HG03139 (cell line): ENCODE measurements at regions not wholly inside any gene's neighbourhood (a gene's known extent, or its start where the extent isn't known, plus 50 kb on each side); places are given as distances from the start of the nearest gene placed in this dataset.

Source experiments
- ATAC-seq: cut with Tn5 transposase; IDR thresholded peaks from one replicate; pipeline ENCODE4 v1.9.1; 2021; ENCODE audit not compliant: unreplicated experiment

DNA sequence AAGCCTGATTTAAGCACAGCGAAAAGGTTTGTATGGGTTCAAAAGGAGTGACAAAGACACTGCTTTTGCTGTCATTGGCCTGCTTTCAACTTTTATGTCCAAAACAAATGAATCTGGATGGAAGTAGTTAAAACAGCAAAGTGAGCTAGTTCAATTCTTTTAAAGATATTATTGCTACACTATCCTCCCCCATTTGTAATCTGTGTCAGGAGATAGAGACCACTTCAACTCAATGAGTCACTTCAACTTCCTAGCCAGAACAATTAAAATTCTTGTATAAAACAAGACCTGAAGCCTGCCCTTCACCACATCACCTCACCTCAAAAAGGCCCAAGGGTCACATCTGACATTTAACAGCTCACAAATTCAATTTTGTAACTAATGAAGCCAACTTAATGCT lies 364.1 kb upstream of the LYPLAL1 start:
- ATAC-seq, result no peak

DNA sequence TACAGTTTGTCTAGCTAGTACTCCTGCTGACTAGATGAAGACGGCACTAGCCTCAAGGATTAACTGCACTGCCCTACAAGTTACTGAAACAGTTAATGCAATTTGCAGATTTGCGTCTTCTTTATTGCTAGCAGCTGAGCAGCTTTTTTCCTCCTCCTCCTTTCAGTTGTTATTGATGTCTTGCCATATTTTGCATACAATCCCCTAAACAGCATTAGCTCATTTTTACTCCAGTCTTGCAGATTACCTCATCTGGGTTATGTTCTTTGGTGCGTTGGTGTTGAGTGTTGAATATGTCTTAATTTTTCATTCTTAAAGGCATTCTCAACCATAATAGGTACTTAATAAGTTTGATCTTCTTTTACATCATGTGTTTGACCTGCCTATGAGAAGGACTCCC lies 363.4 kb upstream of the LYPLAL1 start:
- ATAC-seq, result no peak

DNA sequence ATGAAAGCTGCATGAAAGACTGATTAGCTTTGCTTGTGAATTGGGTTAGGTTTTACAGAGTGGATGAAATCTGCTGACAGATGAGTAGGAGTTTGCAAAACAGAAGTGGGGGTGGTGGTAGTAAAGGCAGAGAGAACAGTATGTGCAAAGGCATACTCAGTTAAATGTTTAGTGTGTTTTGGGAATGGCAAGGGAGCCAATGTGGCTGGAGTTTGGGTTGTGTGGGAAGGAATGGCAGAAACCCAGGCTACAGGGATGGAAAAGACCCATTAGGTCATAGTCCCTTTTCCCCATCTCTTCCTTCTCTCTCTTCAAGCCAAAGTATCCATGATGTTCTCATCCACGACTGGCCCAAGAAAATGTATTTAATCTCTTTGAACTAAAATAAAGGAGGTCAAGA lies 362.2 kb upstream of the LYPLAL1 start:
- ATAC-seq, result no peak

DNA sequence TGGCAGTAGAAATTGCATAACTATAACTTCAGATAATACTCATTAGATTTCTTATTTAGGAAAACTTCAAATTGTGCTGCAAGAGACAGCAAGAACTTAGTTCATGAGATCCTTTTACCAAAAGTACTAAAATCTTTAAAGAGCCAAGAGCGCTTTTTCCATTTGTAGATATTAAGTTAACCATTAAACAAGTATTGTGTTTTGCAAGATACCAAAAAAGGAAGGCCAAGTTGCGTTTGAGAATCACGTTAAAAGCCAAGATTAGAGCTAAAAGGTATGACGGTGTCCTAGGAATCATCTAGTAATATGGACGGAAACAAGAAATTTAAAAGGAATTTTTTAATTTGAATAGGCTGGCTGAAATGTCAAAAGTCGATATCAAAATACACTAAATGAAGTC lies 361.3 kb upstream of the LYPLAL1 start:
- ATAC-seq, result no peak

DNA sequence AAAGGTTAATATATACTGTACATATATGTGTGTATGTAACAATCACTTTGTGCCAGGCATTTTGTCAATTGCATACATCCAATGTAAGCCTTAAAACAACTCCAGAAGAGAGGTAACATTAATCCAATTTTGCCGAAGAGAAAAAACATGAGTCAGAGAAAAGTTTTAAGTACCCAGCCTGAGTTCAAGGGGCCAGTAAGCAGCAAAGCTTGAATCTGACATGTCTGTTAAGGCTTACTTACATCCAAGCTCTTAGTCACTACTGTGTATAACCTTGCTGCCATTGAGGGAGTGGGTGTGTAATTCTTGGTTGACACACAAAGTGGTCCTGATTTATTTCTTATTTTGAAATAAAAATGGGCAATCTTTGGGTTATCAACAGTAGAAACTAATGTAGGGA lies 360.4 kb upstream of the LYPLAL1 start:
- no peak for ATAC-seq

DNA sequence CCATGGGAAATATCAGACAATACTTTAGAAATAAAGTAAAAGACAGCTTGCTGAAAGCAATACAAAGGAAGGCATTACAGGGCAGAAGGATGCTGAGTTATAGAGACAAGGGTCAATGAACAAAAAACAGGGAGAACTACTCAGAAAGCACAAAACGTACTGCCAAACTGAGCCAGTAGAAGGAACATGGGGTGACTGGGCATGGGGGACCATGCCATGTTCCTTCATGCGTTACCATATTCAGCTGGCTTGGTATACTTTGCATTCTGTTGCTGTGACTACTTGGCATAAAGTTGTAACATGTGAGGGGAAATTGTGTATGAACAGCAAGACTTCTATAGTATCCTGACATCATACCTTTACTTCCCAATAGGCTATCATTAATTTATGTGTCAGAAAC lies 358.6 kb upstream of the LYPLAL1 start:
- ATAC-seq, result no peak

DNA sequence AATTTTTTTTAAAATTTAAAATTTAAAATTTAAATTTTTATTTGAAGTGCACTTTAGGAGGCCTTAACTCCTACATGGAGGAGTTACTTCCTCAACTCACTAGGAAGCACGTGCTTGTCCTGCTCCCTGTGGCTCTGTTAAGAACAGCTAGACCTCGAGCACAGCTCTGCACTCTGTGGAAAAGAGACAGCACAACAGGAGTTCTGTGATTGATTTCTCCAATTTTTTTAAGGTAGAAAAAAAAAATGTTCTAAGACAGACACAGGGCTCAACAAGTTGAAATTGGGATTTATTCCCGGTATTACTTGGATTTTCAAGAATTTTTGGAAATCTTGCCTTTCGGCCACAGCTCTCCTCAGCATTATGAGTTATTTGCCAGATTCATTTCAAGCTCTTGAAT lies 356.6 kb upstream of the LYPLAL1 start:
- no peak for ATAC-seq

DNA sequence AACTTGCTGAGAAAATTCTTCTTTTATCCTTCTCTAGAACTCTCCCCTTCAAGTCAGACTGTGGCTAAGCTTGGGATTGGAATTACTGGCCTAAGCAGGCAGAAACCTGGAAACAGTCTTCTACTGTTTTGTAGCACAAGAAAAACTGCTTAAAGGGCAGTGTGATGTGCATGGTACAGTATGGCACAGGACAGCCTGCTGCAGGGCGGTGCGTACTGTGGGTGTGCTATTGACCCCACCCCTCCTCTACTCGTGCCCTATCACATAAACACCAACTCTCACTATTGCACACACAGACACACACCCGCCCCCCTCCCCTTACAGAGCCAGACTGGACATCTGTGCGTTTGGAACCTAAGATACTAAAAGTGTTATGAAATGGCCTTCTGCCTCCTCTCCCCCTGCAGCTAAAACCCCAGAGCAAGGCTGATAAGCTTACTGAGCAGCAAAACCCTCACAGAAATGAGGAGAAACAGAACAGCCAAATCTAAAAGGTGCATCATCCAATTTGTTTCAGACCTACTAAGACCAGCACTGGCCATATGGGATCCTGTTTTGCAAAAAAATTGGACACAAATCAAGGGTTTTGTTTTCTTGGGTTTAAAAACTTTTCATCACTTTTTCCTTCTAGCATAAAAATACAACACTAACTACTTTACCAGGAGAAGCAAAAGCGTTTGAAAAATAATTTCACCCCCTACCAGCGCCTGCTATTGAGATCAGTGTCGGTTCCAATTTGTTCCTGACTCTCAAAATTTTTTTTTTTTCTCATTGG lies 355.8 kb upstream of the LYPLAL1 start:
- no peak for ATAC-seq

DNA sequence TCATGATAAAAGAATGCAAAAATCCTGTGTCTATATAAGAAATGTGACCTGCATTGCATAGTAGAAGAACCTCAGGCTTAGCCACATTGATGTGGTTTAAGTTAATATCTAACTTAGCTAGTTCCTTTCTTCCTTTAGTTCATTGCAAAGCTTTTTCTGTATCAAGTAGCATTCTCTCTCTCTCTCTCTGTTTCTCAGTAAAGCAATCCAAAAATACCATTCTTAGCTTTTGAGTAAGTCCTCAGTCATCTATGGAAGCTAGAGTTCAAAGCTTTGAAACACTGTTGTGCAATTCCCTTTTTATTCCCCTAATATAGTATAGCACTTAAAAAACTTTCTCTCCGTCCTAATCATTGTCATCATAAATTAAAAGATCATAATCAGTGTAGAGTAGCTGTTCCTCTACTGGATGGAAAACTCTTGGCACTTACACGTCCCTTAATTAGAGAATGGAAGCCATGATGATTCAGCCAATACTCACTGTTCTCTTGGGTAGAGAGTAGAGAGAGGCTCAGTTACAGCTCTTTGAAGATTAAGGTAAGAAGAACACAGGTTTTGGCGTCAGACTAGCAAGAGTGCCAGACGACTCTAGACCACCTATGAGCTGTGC lies 350.3 kb upstream of the LYPLAL1 start:
- peak; percentile 85 for ATAC-seq

DNA sequence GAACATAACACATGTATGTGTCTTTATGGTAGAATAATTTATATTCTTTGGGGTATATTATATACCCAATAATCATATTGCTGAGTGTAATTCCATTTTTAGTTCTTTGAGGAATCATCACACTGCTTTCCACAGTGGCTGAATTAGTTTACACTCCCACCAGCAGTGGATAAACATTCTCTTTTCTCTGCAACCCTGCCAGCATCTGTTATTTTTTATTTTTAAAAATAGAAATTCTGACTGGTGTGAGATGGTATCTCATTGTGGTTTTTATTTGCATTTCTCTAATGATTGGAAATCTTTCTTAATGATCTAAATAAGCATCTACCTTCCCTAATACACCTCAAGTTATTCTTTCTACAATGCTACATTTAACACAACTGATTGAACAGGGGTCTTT lies 346.2 kb upstream of the LYPLAL1 start:
- no peak for ATAC-seq

DNA sequence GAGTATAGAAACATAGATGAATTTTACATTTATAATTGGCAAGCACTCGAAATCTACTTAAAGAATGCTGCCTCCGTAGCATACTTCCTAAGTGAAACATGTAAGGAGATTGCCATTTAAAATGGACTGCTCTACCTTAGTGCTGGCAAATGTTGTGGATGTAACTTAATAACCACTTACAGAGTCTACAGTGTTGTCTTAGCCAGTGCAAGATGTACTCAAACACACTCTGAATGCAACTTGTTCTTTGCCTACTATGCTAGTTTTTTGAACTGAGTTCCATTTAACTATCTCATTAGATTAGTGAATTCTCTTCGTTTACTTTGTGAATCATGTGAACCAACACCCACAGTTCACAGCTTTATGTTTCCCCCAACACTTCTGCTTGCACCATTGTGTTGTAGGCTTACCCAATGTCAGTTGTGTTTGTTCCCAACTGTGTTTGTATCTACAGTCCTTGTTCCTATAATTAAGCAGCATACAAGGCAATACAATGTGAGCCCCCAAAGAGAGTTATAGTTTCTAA lies 345.5 kb upstream of the LYPLAL1 start:
- no peak for ATAC-seq

DNA sequence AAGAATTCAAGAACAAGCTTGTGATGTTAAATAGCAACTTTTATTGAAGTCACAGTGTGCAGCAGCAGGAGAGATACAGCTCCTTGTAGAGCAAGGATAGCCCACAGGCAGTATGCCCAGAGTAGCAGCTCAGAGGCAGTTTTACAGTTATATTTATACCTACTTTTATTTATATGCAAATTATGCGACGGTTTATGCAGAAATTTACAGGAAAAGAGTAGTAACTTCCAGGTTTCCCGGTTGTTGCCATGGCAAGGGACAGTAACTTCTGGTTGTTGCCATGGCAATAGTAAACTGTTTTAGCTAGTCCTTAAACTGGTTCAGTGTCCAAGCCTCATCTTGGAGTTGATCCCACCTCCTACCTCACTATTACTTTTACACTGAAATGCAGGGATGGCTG lies 344.6 kb upstream of the LYPLAL1 start:
- no peak for ATAC-seq

DNA sequence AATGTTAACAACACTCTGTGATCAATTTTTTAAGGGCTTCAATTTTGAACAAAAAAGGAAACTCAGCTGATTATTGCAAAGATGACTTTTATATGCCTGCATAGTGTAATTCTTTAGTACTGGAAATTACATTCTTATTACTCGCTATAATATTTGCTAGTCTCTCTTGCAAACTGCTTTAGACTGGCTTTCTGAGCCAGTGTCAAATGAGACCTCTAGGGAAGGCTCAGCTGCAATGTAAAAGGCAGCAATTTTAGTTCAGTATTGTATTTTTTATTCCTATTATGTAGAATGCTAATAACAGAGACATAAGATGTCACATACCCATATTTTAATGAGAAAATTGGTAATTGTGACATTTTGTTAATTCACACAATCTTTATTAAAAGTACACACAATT lies 338.1 kb upstream of the LYPLAL1 start:
- no peak for ATAC-seq

DNA sequence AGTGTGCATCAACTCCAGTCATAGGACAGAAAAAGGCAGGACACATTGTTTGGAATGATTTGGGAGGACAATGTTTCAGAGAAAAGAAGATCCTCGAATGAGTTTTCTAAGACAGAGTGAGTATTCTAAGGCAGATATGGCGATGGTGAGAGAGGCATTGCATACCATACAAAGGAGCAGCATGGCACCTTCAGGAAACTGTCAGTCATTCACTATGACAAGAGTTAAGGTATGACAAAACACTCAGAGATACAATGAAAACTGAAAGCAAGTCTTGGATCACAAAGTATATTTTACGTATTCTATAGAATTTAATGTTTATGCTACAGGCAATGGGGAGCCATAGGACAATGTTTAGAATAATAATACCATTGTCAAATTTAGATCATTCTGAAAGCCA lies 337.4 kb upstream of the LYPLAL1 start:
- no peak for ATAC-seq

DNA sequence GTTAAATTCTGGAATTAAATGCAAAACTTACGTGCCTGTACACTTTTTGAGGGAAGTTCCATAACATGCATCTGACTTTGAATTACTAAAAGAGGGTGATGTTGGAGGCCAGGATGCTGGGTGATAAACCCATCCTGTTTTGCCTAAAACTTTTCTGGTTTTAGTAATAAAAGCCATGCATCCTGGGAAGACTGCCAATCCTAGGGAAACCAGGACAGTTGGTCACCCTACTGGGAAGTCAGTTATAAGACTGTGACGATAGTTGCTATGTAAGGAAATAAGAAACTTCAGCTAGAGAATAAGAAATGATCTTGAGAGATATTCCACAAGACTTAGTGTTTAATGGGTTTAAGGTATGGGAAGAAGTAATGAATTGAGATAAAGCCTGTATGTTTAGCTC lies 336.6 kb upstream of the LYPLAL1 start:
- no peak for ATAC-seq

DNA sequence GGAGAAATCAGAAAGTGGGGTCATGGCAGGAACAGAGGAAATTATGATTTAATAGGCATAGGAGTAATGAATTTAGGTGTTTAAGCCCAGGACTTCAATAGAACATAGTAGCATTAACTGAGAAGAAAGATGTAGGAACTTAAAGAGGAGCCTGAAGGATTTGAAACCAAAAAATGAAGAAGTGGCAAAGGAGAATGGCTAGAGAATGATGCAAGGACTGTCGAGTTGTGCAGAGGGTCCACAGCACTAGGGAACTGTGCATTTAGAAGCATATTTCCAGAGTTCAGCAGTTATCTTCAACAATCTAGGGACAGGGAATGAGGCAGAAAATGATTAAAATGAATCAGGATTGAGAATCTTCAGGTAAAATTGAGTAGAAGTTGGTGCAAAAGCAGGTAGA lies 328.1 kb upstream of the LYPLAL1 start:
- no peak for ATAC-seq

DNA sequence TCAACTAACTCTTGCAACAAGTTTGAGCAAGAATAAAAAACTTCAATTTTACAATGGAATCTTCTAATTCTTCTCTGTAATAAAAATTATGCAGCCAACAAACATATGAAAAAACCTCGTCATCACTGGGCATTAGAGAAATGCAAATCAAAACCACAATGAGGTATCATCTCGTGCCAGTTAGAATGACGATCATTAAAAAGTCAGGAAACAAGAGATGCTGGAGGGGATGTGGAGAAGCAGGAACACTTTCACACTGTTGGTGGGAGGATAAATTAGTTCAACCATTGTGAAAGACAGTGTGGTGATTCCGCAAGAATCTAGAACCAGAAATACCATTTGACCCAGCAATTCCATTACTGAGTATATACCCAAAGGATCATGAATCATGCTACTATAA lies 327.5 kb upstream of the LYPLAL1 start:
- ATAC-seq, result no peak

DNA sequence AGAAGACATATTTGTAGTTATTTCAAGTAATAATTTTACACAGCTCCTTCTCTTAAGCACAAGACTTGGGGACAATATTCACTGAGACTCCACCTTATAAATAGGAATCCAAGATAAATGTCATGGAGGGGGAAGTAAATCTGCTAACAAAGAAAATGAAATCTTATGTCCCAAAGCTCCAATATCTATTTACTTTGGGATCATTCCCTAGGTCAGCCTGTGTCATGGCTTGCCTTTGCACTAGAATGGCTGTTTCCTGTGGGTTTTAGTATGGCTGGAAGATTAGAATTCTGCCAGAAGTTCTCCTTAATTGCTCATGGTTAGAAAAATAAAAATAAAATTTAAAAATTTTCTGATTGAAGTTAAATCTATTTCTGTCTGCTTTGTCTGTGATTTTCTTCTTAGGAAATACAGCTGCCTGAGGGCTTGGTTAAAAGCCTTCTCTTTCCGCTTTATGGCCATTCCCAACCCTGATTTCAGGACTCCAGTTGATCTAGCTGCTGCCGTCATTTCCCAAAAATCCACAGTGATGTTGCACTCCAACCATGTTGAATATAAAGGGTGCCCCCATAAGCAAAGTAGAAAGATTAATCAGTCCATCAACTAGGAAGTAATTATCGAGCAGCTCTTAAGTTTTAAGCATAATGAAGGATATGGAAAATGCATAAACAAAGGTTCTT lies 326.4 kb upstream of the LYPLAL1 start:
- no peak for ATAC-seq

DNA sequence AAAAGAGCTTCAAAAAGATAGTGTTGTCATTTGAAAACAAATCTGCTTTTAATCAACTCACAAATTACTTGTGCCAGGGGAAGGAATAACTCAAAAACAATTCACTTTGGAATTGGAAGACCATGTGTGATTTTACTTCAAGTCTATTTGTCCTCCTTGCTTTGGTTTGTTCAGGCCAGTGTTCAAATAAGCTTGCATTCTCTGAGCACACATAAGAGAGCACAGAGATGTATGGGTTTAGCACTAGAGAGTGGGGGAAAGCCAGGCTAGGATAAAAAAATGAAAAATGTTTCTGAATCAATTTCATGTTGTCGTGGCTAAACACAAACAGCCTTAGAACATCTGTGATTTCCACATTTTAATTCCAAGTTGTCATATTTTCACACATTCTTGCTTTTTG lies 325.7 kb upstream of the LYPLAL1 start:
- ATAC-seq, result no peak

DNA sequence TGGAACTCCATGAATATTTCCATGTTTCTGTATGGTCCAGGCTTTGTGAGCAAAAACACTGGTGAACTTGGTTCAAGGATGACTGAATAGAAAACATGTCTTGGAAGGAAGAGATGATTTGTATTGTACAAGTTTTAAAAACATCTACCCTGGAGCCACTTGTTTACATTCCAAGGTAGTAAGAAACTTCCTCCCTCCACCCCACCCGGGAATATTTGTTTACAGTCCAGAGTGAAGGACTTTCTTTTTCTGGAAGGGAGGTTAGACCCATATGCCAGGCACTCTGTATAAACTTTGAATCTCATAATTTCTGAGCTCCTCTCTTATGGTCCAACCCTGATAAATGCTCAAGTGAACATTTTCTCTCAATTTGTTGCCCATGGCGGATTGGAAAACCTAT lies 323.3 kb upstream of the LYPLAL1 start:
- ATAC-seq, result no peak

DNA sequence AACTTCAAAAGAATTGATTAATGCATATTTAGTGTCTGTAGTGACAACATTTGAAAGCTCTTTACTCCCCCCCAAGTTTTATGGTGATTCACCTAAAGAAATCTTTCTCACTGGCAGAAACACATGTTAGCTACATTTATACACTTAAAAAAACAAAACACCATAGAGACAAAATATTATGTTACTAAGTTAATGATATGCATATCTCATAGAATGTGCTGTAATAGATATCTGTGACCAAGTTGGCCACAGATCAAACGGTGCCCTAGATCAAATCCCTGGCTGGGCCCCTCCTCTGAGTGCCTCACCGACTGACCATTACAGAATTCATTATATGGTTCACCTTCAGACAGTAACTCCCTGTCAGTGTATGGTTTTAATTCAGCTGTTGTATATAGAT lies 322.1 kb upstream of the LYPLAL1 start:
- ATAC-seq, result no peak

DNA sequence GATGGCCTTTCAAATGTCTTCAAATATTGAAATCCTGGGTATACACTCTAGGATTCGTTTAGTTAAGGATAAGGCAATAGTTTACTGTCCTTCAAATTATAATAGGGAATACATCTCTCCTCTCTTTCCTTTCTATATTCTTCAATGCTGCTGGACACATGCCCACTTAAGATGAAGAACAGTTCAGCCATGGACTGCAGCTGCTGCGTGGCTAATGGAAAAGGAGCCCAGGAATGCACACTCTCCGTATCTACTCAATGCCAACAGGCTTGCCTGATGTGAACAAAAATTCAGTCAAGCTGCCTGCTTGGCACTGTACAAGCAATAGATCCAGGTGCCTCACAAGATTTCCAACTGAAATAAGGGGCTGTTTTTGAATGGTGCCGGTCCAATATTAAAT lies 321.2 kb upstream of the LYPLAL1 start:
- ATAC-seq, result no peak
